ENCODE measurements at regions not wholly inside any gene's neighbourhood (a gene's known extent, or its start where the extent isn't known, plus 50 kb on each side); places are given as distances from the start of the nearest gene placed in this dataset.
"Not testable (repeated sequence)": the region's sequence is repeated elsewhere in the genome, so short reads cannot be mapped to it uniquely, and the experiment has no call there.

DNA sequence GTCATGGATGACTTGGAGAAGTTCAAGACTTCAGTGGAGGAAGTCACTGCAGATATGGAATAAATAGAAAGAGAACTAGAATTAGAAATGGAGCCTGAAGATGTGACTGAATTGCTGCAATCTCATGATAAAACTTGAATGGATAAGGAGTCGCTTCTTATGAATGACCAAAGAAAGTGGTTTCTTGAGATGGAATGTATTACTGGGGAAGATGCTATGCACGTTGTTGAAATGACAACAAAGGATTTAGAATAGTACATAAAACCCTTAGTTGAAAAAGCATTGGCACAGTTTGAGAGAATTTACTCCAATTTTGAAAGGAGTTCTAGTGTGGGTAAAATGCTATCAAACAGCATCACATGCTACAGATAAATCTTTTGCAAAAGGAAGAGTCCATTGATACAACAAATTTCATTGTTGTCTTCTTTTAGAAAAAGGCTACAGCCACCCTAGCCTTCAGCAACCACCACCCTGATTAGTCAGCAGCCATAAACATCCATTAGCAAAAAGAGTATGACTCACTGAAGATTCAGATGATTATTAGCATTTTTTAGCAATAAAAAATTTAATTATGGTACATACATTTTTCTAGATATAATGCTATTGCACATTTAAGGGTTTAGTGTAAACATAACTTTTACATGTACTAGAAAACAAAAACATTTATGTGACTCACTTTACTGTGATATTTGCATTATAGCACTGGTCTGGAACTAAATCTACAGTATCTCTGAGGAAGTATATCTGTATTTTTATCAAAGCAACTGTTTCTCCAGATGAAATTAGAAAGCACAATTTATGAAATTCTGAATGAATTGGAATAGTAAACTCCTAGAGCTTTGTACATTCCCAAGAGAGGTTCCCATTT, 110.5 kb upstream of the TACR1 start:
- no peak for TF ChIP-seq CTCF (IDR thresholded peaks at IDR 0.05)
- DNase-seq (ENCODE audit: low spot score) = no peak
- Histone ChIP-seq H3K4me3 (no peak overlapping the region), H3K27ac (no peak overlapping the region)

DNA sequence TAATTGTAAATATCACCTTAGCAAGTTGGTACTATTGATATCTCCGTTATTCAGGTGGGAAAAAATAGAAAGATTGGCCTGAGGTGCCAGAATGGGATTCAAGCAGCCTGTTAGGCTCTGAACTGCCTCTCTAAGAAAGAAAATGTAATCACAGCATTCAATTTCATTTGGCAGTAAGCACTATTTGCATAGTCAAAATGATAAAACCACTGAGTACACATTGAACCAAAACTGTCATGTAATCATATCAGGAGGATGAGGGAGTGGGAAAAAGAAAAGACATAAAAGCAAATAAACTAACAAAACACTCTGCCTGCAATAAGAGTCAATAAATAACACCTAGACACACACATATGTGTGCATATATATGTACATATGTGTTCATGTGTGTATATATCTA, 103.9 kb upstream of the TACR1 start:
- DNase-seq (ENCODE audit: low spot score) = no peak

DNA sequence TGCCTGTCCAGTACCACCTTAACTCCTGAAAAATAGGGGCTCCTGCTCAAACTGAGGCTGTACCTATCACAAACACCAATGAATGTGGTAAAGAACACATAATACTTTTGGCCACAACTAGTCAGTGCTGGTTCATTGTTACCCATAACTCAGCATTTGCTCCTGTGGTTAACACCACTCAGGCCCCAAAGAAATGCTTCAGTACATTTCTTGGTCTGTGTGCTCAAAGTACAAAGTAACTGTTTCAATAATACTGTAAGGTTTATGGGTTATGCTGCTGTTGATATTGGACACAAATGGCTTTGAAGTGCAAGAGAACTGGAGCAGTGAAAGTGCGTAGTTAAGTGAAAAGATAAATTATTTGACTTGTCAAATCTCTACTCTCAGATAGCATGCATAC, 95.0 kb upstream of the TACR1 start:
- DNase-seq (ENCODE audit: low spot score) = no peak
- Histone ChIP-seq H3K27ac (no peak overlapping the region), H3K4me3 (no peak overlapping the region)
- no peak for TF ChIP-seq CTCF (IDR thresholded peaks at IDR 0.05)

More for the DNA sequence above, 103.9 kb upstream of the TACR1 start:
- no peak for TF ChIP-seq CTCF (IDR thresholded peaks at IDR 0.05)
- Histone ChIP-seq H3K27ac (no peak overlapping the region), H3K4me3 (no peak overlapping the region)

GRCh38 chr2:75292826-75293225, 93.5 kb upstream of the TACR1 start:
- no peak overlapping the region for H3K27ac ChIP-seq
- no peak for TF ChIP-seq CTCF (IDR thresholded peaks at IDR 0.05)
- no peak for DNase-seq (ENCODE audit: low spot score)
- H3K4me3 ChIP-seq = no peak overlapping the region

- no peak for DNase-seq (ENCODE audit: low spot score)
- no peak overlapping the region for H3K4me3 ChIP-seq
- no peak overlapping the region for H3K27ac ChIP-seq
- TF ChIP-seq CTCF (IDR thresholded peaks at IDR 0.05) = no peak
These were observed 91.4 kb upstream of the TACR1 start for GRCh38 chr2:75290600-75291150.

GRCh38 chr2:75289771-75290170, 90.5 kb upstream of the TACR1 start:
- Histone ChIP-seq H3K27ac (no peak overlapping the region), H3K4me3 (no peak overlapping the region)
- no peak for DNase-seq (ENCODE audit: low spot score)
- TF ChIP-seq CTCF (IDR thresholded peaks at IDR 0.05) = no peak

DNA sequence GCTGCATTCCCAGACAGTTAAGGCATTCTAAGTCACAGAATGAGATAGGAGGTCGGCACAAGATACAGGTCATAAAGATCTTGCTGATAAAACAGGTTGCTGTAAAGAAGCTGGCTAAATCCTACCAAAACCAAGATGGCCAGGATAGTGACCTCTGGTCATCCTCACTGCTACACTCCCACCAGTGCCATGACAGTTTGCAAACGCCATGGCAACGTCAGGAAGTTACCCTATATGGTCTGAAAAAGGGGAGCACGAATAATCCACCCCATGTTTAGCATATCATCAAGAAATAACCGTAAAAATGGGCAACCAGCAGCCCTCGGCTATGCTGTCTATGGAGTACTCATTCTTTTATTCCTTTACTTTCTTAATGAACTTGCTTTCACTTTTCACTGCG, 89.9 kb upstream of the TACR1 start:
- H3K27ac ChIP-seq; DNase-seq (ENCODE audit: low spot score); H3K4me3 ChIP-seq: not testable (repeated sequence)
